Astrocyte (in vitro differentiated cells and primary cell): ENCODE measurements at regions not wholly inside any gene's neighbourhood (a gene's known extent, or its start where the extent isn't known, plus 50 kb on each side); places are given as distances from the start of the nearest gene placed in this dataset.

Experiments
- DNase-seq: peaks from one replicate; pipeline ENCODE4 v3.0.0-alpha.2; 2010; ENCODE audit warnings: low read depth
- FAIRE-seq: peaks from 2 replicates; lab custom pipeline; 2011; peaks lifted over from hg19 to GRCh38; lab: Jason Lieb, UNC
- H2AFZ ChIP-seq: 2 replicates; pipeline ENCODE4 v1.6.0; 2012; ENCODE audit warnings: low read depth, low read length, inconsistent platforms
- H3K27ac ChIP-seq: 2 replicates; pipeline ENCODE4 v1.5.1; 2011; ENCODE audit warnings: low read depth, low read length, inconsistent platforms
- H3K27me3 ChIP-seq: 2 replicates; pipeline ENCODE4 v1.6.0; 2011; ENCODE audit warnings: low read length, inconsistent platforms; ENCODE audit not compliant: insufficient read depth
- H3K36me3 ChIP-seq: 2 replicates; pipeline ENCODE4 v1.5.1; 2011; ENCODE audit warnings: low read length, inconsistent platforms; ENCODE audit not compliant: insufficient read depth
- H3K4me1 ChIP-seq: 2 replicates; pipeline ENCODE4 v1.5.1; 2011; ENCODE audit warnings: low read length, inconsistent platforms; ENCODE audit not compliant: insufficient read depth
- H3K4me2 ChIP-seq: 2 replicates; pipeline ENCODE4 v1.6.0; 2012; ENCODE audit warnings: low read length, inconsistent platforms
- H3K4me3 ChIP-seq: 2 replicates; pipeline ENCODE4 v1.5.1; 2011; ENCODE audit warnings: low read depth, mild to moderate bottlenecking, low read length, inconsistent platforms; ENCODE audit not compliant: insufficient read depth
- H3K79me2 ChIP-seq: 2 replicates; pipeline ENCODE4 v1.6.0; 2012; ENCODE audit warnings: mild to moderate bottlenecking, low read length, inconsistent platforms; ENCODE audit not compliant: insufficient read depth
- H3K9ac ChIP-seq: 2 replicates; pipeline ENCODE4 v1.6.0; 2012; ENCODE audit warnings: mild to moderate bottlenecking, low read length, inconsistent platforms
- H3K9me3 ChIP-seq: 2 replicates; pipeline ENCODE4 v1.5.1; 2012; ENCODE audit warnings: low read depth, mild to moderate bottlenecking, low read length, inconsistent platforms; ENCODE audit not compliant: insufficient read depth
- H4K20me1 ChIP-seq: 2 replicates; pipeline ENCODE4 v1.6.0; 2012; ENCODE audit warnings: low read length, inconsistent platforms; ENCODE audit not compliant: insufficient read depth
- H3K27ac Mint-ChIP-seq: one replicate; pipeline ENCODE4 v1.8.0; 2021; ENCODE audit warnings: mild to moderate bottlenecking, mixed read lengths; ENCODE audit not compliant: unreplicated experiment
- H3K27me3 Mint-ChIP-seq: one replicate; pipeline ENCODE4 v1.8.0; 2021; ENCODE audit warnings: low read depth, mixed read lengths; ENCODE audit not compliant: unreplicated experiment
- H3K36me3 Mint-ChIP-seq: one replicate; pipeline ENCODE4 v1.8.0; 2021; ENCODE audit warnings: low read depth, mixed read lengths; ENCODE audit not compliant: unreplicated experiment
- H3K4me1 Mint-ChIP-seq: one replicate; pipeline ENCODE4 v1.8.0; 2021; ENCODE audit warnings: low read depth, mixed read lengths; ENCODE audit not compliant: unreplicated experiment
- H3K4me3 Mint-ChIP-seq: one replicate; pipeline ENCODE4 v1.8.0; 2021; ENCODE audit warnings: mild to moderate bottlenecking, moderate library complexity, mixed read lengths; ENCODE audit not compliant: unreplicated experiment
- H3K9me3 Mint-ChIP-seq: one replicate; pipeline ENCODE4 v1.8.0; 2021; ENCODE audit warnings: mild to moderate bottlenecking, mixed read lengths; ENCODE audit not compliant: unreplicated experiment
- EZH2 ChIP-seq: IDR thresholded peaks from 2 replicates; pipeline ENCODE4 v1.6.1; 2012; ENCODE audit warnings: mild to moderate bottlenecking, low read length, inconsistent platforms; ENCODE audit not compliant: insufficient read depth
- TF ChIP-seq, protein P1 (sequence below): IDR thresholded peaks from 2 replicates; pipeline ENCODE4 v1.5.1; 2011; ENCODE audit warnings: low read depth, mild to moderate bottlenecking, inconsistent platforms, low read length, moderate library complexity; ENCODE audit not compliant: insufficient read depth

DNA sequence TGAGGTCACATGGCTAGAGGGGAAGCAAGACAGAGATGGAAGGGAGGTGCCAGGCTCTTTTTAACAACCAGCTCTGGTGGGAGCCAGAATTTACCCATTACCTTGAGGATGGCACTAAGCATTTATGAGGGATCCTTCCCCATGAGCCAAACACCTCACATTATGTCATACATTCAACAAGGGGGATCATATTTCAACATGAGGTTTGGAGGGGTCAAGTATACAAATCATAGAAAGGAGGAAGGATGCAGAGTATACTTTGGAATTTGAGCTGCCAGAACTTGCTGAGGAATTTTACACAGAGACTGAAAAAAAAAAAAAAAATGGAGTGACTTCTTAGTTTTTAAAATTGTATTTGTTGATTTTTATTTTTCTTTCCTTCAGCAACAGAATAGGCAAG lies 891.4 kb downstream of the CCDC85A start:
- no peak overlapping the region for H3K4me3 ChIP-seq
- no peak overlapping the region for H3K4me3 Mint-ChIP-seq
- H3K4me1 Mint-ChIP-seq, result peaks cover 1% of the 10 kb centered on the region
- no peaks in the 10 kb centered on the region for H4K20me1 ChIP-seq
- H3K27ac Mint-ChIP-seq, result no peak overlapping the region
- TF ChIP-seq EZH2, result no peak
- TF ChIP-seq, protein P1, sequence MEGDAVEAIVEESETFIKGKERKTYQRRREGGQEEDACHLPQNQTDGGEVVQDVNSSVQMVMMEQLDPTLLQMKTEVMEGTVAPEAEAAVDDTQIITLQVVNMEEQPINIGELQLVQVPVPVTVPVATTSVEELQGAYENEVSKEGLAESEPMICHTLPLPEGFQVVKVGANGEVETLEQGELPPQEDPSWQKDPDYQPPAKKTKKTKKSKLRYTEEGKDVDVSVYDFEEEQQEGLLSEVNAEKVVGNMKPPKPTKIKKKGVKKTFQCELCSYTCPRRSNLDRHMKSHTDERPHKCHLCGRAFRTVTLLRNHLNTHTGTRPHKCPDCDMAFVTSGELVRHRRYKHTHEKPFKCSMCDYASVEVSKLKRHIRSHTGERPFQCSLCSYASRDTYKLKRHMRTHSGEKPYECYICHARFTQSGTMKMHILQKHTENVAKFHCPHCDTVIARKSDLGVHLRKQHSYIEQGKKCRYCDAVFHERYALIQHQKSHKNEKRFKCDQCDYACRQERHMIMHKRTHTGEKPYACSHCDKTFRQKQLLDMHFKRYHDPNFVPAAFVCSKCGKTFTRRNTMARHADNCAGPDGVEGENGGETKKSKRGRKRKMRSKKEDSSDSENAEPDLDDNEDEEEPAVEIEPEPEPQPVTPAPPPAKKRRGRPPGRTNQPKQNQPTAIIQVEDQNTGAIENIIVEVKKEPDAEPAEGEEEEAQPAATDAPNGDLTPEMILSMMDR, result no peak
- H3K27ac ChIP-seq, result no peak overlapping the region
- no peak overlapping the region for H2AFZ ChIP-seq
- H3K4me1 ChIP-seq, result no peaks in the 10 kb centered on the region
- H3K9ac ChIP-seq, result no peak overlapping the region
- H3K4me2 ChIP-seq, result no peak overlapping the region
- no peaks in the 10 kb centered on the region for H3K27me3 Mint-ChIP-seq
- H3K79me2 ChIP-seq, result no peaks in the 10 kb centered on the region
- DNase-seq (peak; percentile 5), FAIRE-seq (no peak)
- no peaks in the 10 kb centered on the region for H3K9me3 Mint-ChIP-seq
- H3K36me3 ChIP-seq, result no peaks in the 10 kb centered on the region
- H3K9me3 ChIP-seq, result peaks cover 2% of the 10 kb centered on the region
- H3K27me3 ChIP-seq, result no peaks in the 10 kb centered on the region
- no peaks in the 10 kb centered on the region for H3K36me3 Mint-ChIP-seq

- no peak for FAIRE-seq
- H3K4me1 ChIP-seq, result no peaks in the 10 kb centered on the region
Observed at GRCh38 chr2:57080035-57080434, 896.2 kb downstream of the CCDC85A start.

DNA sequence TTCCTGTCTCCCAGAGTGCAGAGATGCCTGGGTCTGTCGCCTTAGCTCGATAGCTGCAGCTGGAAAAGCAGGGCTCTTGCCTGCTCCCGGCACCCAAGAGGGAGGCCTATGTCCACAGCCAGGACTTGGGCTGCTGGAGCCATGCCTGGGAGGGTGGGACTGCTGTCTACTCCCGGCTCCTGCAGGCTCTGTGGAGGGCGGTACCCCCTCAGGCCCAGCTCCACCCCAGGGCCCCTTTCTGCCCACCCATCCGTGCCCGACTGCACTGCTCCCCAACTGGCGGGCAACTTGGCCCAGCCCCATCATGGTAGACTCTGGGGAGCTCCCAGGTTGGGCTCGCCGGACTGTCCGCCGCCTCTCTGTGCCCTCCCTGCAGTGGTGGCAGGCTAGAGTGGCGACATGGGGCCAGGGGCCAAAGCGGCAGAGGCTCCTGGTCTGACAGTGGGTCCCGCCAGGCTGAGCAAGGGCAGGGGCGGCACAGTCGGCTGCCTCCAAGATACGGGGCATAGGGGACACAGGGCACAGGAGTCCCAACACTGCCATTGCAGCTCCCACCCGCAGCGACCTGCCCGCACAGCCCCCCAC lies 901.0 kb downstream of the CCDC85A start:
- DNase-seq, result no peak
- no peak overlapping the region for H2AFZ ChIP-seq
- no peak overlapping the region for H3K9ac ChIP-seq
- H4K20me1 ChIP-seq, result no peaks in the 10 kb centered on the region
- no peaks in the 10 kb centered on the region for H3K27me3 ChIP-seq
- H3K79me2 ChIP-seq, result no peaks in the 10 kb centered on the region
- H3K4me3 ChIP-seq, result no peak overlapping the region
- no peaks in the 10 kb centered on the region for H3K36me3 ChIP-seq
- Mint-ChIP-seq H3K9me3 (peaks cover 5% of the 10 kb centered on the region), H3K36me3 (peaks cover 2% of the 10 kb centered on the region), H3K4me3 (no peak overlapping the region), H3K27me3 (no peaks in the 10 kb centered on the region), H3K4me1 (no peaks in the 10 kb centered on the region), H3K27ac (no peak overlapping the region)
- H3K4me2 ChIP-seq, result no peak overlapping the region
- peaks cover 7% of the 10 kb centered on the region for H3K9me3 ChIP-seq
- H3K4me1 ChIP-seq, result no peaks in the 10 kb centered on the region
- no peak for FAIRE-seq
- TF ChIP-seq EZH2, result no peak
- TF ChIP-seq, protein P1, result no peak
- no peak overlapping the region for H3K27ac ChIP-seq

More at GRCh38 chr2:57080035-57080434, 896.2 kb downstream of the CCDC85A start:
- TF ChIP-seq EZH2, result no peak
- TF ChIP-seq, protein P1, result no peak
- no peak overlapping the region for H3K9ac ChIP-seq
- Mint-ChIP-seq H3K36me3 (no peaks in the 10 kb centered on the region), H3K4me1 (peaks cover 1% of the 10 kb centered on the region), H3K27ac (no peak overlapping the region), H3K4me3 (no peak overlapping the region), H3K27me3 (no peaks in the 10 kb centered on the region), H3K9me3 (no peaks in the 10 kb centered on the region)
- H3K4me3 ChIP-seq, result no peak overlapping the region
- no peak overlapping the region for H3K27ac ChIP-seq
- no peaks in the 10 kb centered on the region for H3K79me2 ChIP-seq
- H3K27me3 ChIP-seq, result no peaks in the 10 kb centered on the region
- no peak for DNase-seq
- H2AFZ ChIP-seq, result no peak overlapping the region
- H3K9me3 ChIP-seq, result peaks cover 9% of the 10 kb centered on the region
- H4K20me1 ChIP-seq, result no peaks in the 10 kb centered on the region
- no peaks in the 10 kb centered on the region for H3K36me3 ChIP-seq
- H3K4me2 ChIP-seq, result no peak overlapping the region
